Kidney (tissue), 13 donors: ENCODE measurements at regions not wholly inside any gene's neighbourhood (a gene's known extent, or its start where the extent isn't known, plus 50 kb on each side); places are given as distances from the start of the nearest gene placed in this dataset.

Experiments used
- DNase-seq, 5 donors: peaks; one replicate each; pipeline ENCODE4 v3.0.0-alpha.2; 2013 to 2020
- FAIRE-seq: peaks from 2 replicates; lab custom pipeline; 2012; peaks lifted over from hg19 to GRCh38; lab: Jason Lieb, UNC
- H3K27ac ChIP-seq, 2 donors: one replicate each; pipeline ENCODE4 v1.7.0; 2013; ENCODE audit warnings: low read depth in 2 of 2, low read length in 2 of 2, inconsistent platforms in 1 of 2
- H3K27me3 ChIP-seq: one replicate; pipeline ENCODE4 v1.7.1; 2013; ENCODE audit warnings: low read length, inconsistent platforms; ENCODE audit not compliant: control insufficient read depth, insufficient read depth
- H3K36me3 ChIP-seq, 3 donors: one replicate each; pipeline versions ENCODE4 v1.7.0 to v1.7.1; 2013; ENCODE audit warnings: low read length in 3 of 3, control low read depth in 1 of 3, inconsistent platforms in 1 of 3; ENCODE audit not compliant: insufficient read depth in 3 of 3, control insufficient read depth in 2 of 3
- H3K4me1 ChIP-seq, 3 donors: one replicate each; pipeline versions ENCODE4 v1.7.0 to v1.7.1; 2013; ENCODE audit warnings: low read length in 3 of 3, inconsistent platforms in 1 of 3, low read depth in 1 of 3; ENCODE audit not compliant: control insufficient read depth in 2 of 3, insufficient read depth in 2 of 3
- H3K4me3 ChIP-seq, 3 donors: one replicate each; pipeline versions ENCODE4 v1.7.0 to v1.8.1; 2013; ENCODE audit warnings: low read length in 3 of 3, control low read depth in 1 of 3, inconsistent platforms in 1 of 3
- H3K9ac ChIP-seq, 3 donors: one replicate each; pipeline versions ENCODE4 v1.7.0 to v1.7.1; 2013; ENCODE audit warnings: low read length in 3 of 3, control low read depth in 1 of 3, inconsistent platforms in 1 of 3
- H3K9me3 ChIP-seq, 3 donors: one replicate each; pipeline versions ENCODE4 v1.7.0 to v1.7.1; 2013; ENCODE audit warnings: low read length in 3 of 3, control low read depth in 1 of 3, inconsistent platforms in 1 of 3; ENCODE audit not compliant: control insufficient read depth in 2 of 3, insufficient read depth in 1 of 3
- CTCF ChIP-seq: IDR thresholded peaks from 3 replicates; pipeline ENCODE4 v1.5.1; 2012; ENCODE audit warnings: mild to moderate bottlenecking, moderate library complexity, borderline replicate concordance; ENCODE audit not compliant: insufficient read depth; ENCODE audit errors: extremely low read depth
- intact Hi-C: fragments of 100-400 bp; cut with DNase I; formaldehyde crosslinking; loops from one replicate; pipeline ENCODE4 v1.11.1; 2022
- donor health status: control.
- donor health status: control.
- donor health status: control.
- donor health status: control.
- donor health status: control.
- donor health status: DM: yes; HTN: yes; CAD: no.
- donor health status: Normal renal cell carcinoma (clear cell type).

GRCh38 chr3:197381371-197381770, 83.0 kb upstream of the DLG1 start:
- Histone ChIP-seq H3K4me1 (no peaks in the 10 kb centered on the region), H3K27me3 (no peaks in the 10 kb centered on the region), H3K27ac (no peak overlapping the region), H3K9ac (no peak overlapping the region), H3K9me3 (no peaks in the 10 kb centered on the region), H3K36me3 (no peaks in the 10 kb centered on the region), H3K4me3 (no peak overlapping the region)
- FAIRE-seq = no peak
- intact Hi-C loops = no loop called here
- DNase-seq = no peak
- TF ChIP-seq CTCF = no peak

GRCh38 chr3:197380786-197381185, 82.4 kb upstream of the DLG1 start:
- no peak for TF ChIP-seq CTCF
- H3K4me1 ChIP-seq = no peaks in the 10 kb centered on the region
- H3K9me3 ChIP-seq = no peaks in the 10 kb centered on the region
- H3K27me3 ChIP-seq = no peaks in the 10 kb centered on the region
- no peaks in the 10 kb centered on the region for H3K36me3 ChIP-seq
- H3K27ac ChIP-seq = no peak overlapping the region
- peak; percentile 18 to 74 (median 74) for DNase-seq
- FAIRE-seq = no peak
- H3K4me3 ChIP-seq = no peak overlapping the region
- H3K9ac ChIP-seq = no peak overlapping the region
- intact Hi-C loops = no loop called here

GRCh38 chr3:197378985-197379718, 80.7 kb upstream of the DLG1 start:
- Histone ChIP-seq H3K9ac (no peak overlapping the region), H3K27me3 (no peaks in the 10 kb centered on the region), H3K36me3 (no peaks in the 10 kb centered on the region), H3K4me3 (no peak overlapping the region), H3K9me3 (no peaks in the 10 kb centered on the region), H3K4me1 (no peaks in the 10 kb centered on the region), H3K27ac (no peak overlapping the region)
- no peak for TF ChIP-seq CTCF
- intact Hi-C loops = no loop called here
- FAIRE-seq (no peak), DNase-seq (peak in 1 of 5 donors; percentile 27)
